Progenitor cell of endocrine pancreas (in vitro differentiated cells): ENCODE measurements at regions not wholly inside any gene's neighbourhood (a gene's known extent, or its start where the extent isn't known, plus 50 kb on each side); places are given as distances from the start of the nearest gene placed in this dataset.

Experiments used
- DNase-seq: peaks from one replicate; pipeline ENCODE4 v3.0.0; 2021; ENCODE audit warnings: low spot score; ENCODE audit not compliant: unreplicated experiment
- H3K27ac Mint-ChIP-seq: 2 replicates; pipeline ENCODE4 v1.8.0; 2021; ENCODE audit warnings: mild to moderate bottlenecking, moderate library complexity, mixed read lengths
- H3K27me3 Mint-ChIP-seq: 2 replicates; pipeline ENCODE4 v1.8.0; 2021; ENCODE audit warnings: mixed read lengths
- H3K36me3 Mint-ChIP-seq: 2 replicates; pipeline ENCODE4 v1.8.0; 2022; ENCODE audit warnings: mixed read lengths; ENCODE audit not compliant: insufficient read depth
- H3K4me1 Mint-ChIP-seq: 2 replicates; pipeline ENCODE4 v1.8.0; 2021; ENCODE audit warnings: low read depth, mixed read lengths
- H3K4me3 Mint-ChIP-seq: 2 replicates; pipeline ENCODE4 v1.8.0; 2021; ENCODE audit warnings: low read depth, mild to moderate bottlenecking, moderate library complexity, mixed read lengths
- H3K9me3 Mint-ChIP-seq: 2 replicates; pipeline ENCODE4 v1.8.0; 2021; ENCODE audit warnings: low read depth, mixed read lengths
- TF ChIP-seq, protein P1 (sequence below): fragments of 200-600 bp; sonication (generic); IDR thresholded peaks from one replicate; pipeline ENCODE4 v1.5.0; 2021; ENCODE audit warnings: antibody characterized with exemption, mild to moderate bottlenecking; ENCODE audit not compliant: unreplicated experiment

DNA sequence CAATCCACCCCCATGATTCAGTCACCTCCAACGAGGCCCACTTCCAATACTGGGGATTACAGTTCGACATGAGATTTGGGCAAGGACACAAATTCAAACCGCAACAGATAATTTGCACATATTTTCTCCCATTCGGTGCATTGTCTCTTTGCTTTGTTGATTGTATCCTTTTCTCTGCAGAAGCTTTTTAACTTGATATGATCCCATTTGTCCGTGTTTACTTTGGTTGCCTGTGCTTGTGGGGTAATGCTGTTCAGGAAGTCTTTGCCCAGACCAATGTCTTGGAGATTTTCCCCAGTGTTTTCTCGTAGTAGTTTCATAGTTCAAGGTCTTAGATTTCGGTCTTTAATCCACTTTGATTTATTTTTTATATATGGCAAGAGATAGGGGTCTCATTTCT is 330.8 kb upstream of the SPRY2 start:
- peaks cover 6% of the 10 kb centered on the region for H3K36me3 Mint-ChIP-seq
- no peak overlapping the region for H3K27ac Mint-ChIP-seq
- DNase-seq = no peak
- no peak overlapping the region for H3K4me3 Mint-ChIP-seq
- TF ChIP-seq, protein P1, sequence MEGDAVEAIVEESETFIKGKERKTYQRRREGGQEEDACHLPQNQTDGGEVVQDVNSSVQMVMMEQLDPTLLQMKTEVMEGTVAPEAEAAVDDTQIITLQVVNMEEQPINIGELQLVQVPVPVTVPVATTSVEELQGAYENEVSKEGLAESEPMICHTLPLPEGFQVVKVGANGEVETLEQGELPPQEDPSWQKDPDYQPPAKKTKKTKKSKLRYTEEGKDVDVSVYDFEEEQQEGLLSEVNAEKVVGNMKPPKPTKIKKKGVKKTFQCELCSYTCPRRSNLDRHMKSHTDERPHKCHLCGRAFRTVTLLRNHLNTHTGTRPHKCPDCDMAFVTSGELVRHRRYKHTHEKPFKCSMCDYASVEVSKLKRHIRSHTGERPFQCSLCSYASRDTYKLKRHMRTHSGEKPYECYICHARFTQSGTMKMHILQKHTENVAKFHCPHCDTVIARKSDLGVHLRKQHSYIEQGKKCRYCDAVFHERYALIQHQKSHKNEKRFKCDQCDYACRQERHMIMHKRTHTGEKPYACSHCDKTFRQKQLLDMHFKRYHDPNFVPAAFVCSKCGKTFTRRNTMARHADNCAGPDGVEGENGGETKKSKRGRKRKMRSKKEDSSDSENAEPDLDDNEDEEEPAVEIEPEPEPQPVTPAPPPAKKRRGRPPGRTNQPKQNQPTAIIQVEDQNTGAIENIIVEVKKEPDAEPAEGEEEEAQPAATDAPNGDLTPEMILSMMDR = no peak
- peaks cover 28% of the 10 kb centered on the region for H3K9me3 Mint-ChIP-seq
- no peaks in the 10 kb centered on the region for H3K4me1 Mint-ChIP-seq
- no peaks in the 10 kb centered on the region for H3K27me3 Mint-ChIP-seq

- Mint-ChIP-seq H3K4me1 (peaks cover 9% of the 10 kb centered on the region), H3K9me3 (peaks cover 22% of the 10 kb centered on the region), H3K36me3 (peaks cover 10% of the 10 kb centered on the region), H3K4me3 (no peak overlapping the region), H3K27ac (no peak overlapping the region), H3K27me3 (no peaks in the 10 kb centered on the region)
- no peak for DNase-seq
- TF ChIP-seq, protein P1 = no peak
Measured at GRCh38 chr13:80669112-80669511, 328.2 kb upstream of the SPRY2 start.

- H3K36me3 Mint-ChIP-seq = peaks cover 10% of the 10 kb centered on the region
- no peaks in the 10 kb centered on the region for H3K27me3 Mint-ChIP-seq
- peaks cover 20% of the 10 kb centered on the region for H3K9me3 Mint-ChIP-seq
- no peak overlapping the region for H3K27ac Mint-ChIP-seq
- peaks cover 9% of the 10 kb centered on the region for H3K4me1 Mint-ChIP-seq
- no peak for DNase-seq
- TF ChIP-seq, protein P1 = no peak
- no peak overlapping the region for H3K4me3 Mint-ChIP-seq
Measured at GRCh38 chr13:80668452-80668851, 327.5 kb upstream of the SPRY2 start.

GRCh38 chr13:80666782-80667552 is 326.0 kb upstream of the SPRY2 start:
- TF ChIP-seq, protein P1 = no peak
- Mint-ChIP-seq H3K27ac (no peak overlapping the region), H3K4me1 (peaks cover 11% of the 10 kb centered on the region), H3K9me3 (peaks cover 13% of the 10 kb centered on the region), H3K4me3 (no peak overlapping the region), H3K36me3 (peaks cover 6% of the 10 kb centered on the region), H3K27me3 (no peaks in the 10 kb centered on the region)
- DNase-seq = no peak

DNA sequence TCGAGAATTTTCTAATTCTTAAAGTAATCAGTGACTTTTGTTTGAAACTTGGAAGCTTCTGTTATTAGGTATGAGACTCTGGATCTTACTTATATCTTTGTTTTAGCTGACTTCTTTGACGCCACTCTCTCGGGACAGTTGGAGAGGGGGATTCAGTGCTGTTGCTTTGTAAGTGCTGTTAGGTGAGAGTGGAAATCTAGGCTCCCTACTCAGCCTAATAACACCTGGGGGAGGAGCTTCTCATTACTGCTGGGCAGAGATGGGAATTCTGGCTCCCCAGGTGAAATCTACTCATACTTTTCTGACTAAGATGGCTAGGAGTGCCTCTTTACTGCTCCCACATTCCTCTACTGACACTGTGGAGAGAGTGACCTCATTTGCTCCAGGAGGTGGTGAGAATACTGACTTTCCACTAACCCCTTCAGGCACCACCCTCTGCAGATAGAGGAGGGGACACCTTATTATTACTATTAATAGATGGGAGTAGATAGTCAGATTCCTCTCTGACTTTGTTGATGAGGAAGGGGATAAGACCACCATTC is 324.9 kb upstream of the SPRY2 start:
- H3K27me3 Mint-ChIP-seq = no peaks in the 10 kb centered on the region
- peaks cover 11% of the 10 kb centered on the region for H3K4me1 Mint-ChIP-seq
- H3K27ac Mint-ChIP-seq = no peak overlapping the region
- H3K4me3 Mint-ChIP-seq = no peak overlapping the region
- H3K36me3 Mint-ChIP-seq = peaks cover 3% of the 10 kb centered on the region
- TF ChIP-seq, protein P1 = no peak
- H3K9me3 Mint-ChIP-seq = peaks cover 6% of the 10 kb centered on the region
- no peak for DNase-seq
